GM13976 (cell line): ENCODE measurements at regions not wholly inside any gene's neighbourhood (a gene's known extent, or its start where the extent isn't known, plus 50 kb on each side); places are given as distances from the start of the nearest gene placed in this dataset.

Source experiments
- DNase-seq: peaks from one replicate; pipeline ENCODE4 v3.0.0; 2012; ENCODE audit warnings: low spot score
- in situ Hi-C: fragments of 300-500 bp; cut with MboI; formaldehyde crosslinking; loops from one replicate; pipeline ENCODE4 v1.12.0; 2022; ENCODE audit warnings: low sequenced_read_pairs, mixed read lengths, inconsistent platforms; ENCODE audit not compliant: unreplicated experiment
- TF ChIP-seq, protein P1 (sequence below): IDR thresholded peaks from 2 replicates; pipeline ENCODE4 v1.5.1; 2012; ENCODE audit warnings: borderline replicate concordance, mild to moderate bottlenecking; ENCODE audit not compliant: insufficient read depth; ENCODE audit errors: extremely low read depth, missing control alignments, control extremely low read depth

DNA sequence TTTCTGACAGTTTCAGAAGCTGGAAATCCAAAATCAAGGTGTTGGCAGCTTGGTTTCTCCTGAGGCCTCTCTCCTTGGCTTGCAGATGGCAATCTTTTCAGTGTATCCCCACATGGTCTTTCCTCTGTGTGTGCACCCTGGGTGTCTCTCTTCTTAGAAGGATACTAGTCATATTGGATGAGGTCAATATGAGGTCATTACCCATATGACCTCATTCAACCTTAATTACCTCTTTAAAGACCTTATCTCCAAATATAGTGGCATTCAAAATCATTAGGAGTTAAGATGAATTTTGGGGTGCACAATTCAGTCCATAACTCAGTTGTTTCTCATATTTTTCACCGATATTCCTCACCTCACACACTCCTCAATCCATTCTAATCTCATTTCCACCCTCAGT is 92.4 kb upstream of the TGM3 start:
- DNase-seq: no peak
- in situ Hi-C loops: loop anchor here (25.0 kb wide), 1 partner anchor 259 kb away; the partner anchor contains the start of gene SNRPB
- TF ChIP-seq, protein P1, sequence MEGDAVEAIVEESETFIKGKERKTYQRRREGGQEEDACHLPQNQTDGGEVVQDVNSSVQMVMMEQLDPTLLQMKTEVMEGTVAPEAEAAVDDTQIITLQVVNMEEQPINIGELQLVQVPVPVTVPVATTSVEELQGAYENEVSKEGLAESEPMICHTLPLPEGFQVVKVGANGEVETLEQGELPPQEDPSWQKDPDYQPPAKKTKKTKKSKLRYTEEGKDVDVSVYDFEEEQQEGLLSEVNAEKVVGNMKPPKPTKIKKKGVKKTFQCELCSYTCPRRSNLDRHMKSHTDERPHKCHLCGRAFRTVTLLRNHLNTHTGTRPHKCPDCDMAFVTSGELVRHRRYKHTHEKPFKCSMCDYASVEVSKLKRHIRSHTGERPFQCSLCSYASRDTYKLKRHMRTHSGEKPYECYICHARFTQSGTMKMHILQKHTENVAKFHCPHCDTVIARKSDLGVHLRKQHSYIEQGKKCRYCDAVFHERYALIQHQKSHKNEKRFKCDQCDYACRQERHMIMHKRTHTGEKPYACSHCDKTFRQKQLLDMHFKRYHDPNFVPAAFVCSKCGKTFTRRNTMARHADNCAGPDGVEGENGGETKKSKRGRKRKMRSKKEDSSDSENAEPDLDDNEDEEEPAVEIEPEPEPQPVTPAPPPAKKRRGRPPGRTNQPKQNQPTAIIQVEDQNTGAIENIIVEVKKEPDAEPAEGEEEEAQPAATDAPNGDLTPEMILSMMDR: no peak

DNA sequence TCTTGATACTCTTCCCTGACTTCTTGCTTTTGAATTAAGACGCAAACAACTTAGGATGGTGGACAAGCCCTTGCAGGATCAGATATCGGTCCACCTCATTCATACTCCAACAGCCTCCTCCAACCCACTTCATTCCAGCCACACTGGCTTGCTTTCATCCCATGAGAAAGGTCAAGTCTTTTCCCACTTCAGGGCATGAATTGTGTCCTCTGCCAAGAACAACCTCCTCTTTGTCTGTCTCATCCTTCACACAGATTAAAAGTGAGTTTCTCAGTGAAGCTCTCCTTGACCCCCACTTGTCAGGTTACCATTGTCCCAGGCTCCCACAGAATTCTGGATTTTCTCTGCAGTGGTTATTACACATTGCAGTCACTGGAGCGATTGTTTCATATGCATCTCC is 91.8 kb upstream of the TGM3 start:
- TF ChIP-seq, protein P1: no peak
- DNase-seq: no peak
- in situ Hi-C loops: loop anchor here (25.0 kb wide), 1 partner anchor 258 kb away; the partner anchor contains the start of gene SNRPB

DNA sequence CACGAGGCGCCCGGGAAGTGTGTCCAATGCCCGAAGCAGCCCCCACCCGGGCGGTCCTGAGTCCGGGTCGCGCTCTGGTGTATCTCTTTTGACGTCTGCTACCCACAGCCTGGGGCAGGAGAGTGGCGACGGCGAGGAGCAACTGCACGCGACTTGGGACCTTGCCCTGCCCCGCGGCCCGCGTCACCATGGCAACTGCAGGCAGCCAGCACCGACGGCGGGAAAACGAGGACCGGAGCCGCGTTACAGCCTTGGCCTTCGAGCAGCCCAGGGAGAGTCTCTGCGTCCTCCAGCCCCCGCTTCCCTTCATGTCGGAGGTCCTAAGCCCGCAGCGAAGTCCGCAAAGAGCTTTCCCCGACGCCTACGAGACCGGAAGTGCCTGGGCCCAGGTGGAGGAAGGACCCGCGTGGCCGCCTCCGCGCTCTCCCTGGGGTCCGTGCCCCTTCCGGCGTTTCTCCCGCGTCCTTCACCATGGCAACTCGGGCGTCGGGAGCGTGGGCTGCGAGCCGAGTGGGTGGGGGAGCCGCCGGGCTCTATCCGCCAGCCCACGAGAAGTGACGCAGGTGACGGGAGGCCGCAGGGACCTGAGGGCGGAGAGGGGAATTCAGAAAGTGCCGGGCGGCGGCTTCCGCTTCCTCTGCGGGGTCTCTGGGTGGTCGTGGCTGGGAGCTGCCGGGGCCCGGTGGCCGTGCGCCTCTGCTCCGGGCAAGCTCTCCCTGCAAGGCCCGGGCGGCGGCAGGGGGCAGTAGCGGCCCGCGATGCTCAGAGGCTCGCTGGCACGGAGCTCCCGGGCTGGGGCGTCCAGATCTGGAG is 88.6 kb upstream of the TGM3 start:
- in situ Hi-C loops: loop anchor here (25.0 kb wide), 1 partner anchor 255 kb away; the partner anchor contains the start of gene SNRPB
- peak; percentile 88 for DNase-seq
- TF ChIP-seq, protein P1: peak; percentile 82

DNA sequence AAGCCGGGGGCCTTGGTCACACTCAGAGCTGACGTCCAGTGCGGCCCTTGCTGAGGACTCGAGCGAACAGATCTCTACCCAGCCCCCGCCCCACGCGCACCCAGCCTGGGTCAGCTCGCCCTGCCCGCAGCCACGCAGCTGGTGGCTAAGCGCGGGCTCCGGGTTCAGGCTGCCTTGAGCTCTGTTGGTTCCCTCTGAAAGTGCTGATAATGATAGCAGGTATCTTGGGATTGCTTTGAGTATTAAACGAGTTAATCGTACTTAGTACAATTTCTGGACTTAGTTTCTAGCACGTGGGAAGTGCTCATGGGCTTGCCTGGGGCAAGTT is 88.1 kb upstream of the TGM3 start:
- in situ Hi-C loops: loop anchor here (25.0 kb wide), 1 partner anchor 255 kb away; the partner anchor contains the start of gene SNRPB
- TF ChIP-seq, protein P1: no peak
- DNase-seq: no peak

DNA sequence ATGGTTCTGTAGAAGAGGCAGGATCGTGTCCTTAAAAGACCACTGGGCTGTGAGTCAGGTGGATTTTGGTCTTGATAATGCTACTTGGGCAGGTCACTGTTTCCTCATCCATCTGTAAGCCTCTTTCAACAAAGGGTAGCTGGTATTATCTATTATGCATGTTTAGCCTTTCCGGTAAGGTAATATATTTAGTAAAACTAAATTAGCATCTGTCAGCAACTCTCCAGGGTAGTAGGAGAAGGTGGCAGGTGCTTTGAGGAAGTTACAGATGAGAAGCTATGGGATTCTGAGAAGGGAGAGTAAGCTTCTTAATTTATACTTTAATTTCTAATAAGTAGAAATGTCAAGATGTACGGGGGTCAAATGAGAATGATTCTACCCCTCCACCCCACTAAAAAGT is 86.9 kb upstream of the TGM3 start:
- DNase-seq: no peak
- TF ChIP-seq, protein P1: no peak
- in situ Hi-C loops: loop anchor here (25.0 kb wide), 1 partner anchor 253 kb away; the partner anchor contains the start of gene SNRPB

DNA sequence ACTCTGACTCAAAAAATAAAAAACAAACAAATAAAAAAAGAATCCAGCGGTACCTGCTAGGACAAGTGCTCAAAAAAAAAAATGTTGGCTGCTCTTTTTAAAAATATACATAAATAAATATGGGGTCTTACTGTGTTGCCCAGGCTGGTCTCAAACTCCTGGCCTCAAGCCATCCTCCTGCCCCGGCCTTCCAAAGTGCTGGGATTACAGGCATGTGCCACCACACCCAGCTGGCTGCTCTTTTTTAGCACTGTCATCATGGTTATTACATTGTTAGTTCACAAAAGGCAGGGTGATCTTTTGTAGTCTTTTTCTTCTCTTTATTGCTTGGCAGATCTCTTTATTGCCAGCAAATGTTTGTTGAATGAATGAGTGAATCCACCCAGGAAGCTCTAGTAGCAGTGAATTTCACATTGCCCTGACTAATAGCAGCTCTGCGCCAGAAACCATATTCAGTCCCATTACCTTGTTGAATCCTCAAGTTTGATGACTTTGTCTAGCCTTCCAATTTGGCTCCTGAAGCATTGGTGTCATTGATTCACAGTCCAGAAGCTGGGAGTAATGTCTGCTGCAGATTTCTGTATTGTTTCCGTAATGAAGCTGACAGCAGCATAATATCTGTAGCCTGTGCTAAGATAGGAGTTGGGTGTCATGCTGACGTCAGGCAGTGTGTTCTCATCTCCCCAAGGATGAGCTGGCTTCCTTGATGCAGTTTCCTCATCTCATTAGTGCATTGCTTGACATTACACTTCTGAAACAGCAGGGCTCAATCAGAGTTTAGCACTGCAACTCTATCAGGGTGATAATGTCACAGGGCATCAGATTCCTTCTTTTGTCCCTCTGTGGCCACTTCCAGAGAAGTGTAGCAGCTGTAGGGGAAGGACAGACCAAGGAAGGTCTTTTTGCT is 84.9 kb upstream of the TGM3 start:
- no peak for DNase-seq
- TF ChIP-seq, protein P1: no peak
- in situ Hi-C loops: loop anchor here (25.0 kb wide), 1 partner anchor 251 kb away; the partner anchor contains the start of gene SNRPB
